PFSK-1 (cell line): ENCODE measurements at regions not wholly inside any gene's neighbourhood (a gene's known extent, or its start where the extent isn't known, plus 50 kb on each side); places are given as distances from the start of the nearest gene placed in this dataset.

Experiments
- SIN3A ChIP-seq: IDR thresholded peaks from 2 replicates; pipeline ENCODE4 v1.6.1; 2012; ENCODE audit warnings: mild to moderate bottlenecking, low read length, moderate library complexity, borderline replicate concordance; ENCODE audit not compliant: insufficient read depth
- TAF1 ChIP-seq: IDR thresholded peaks from 2 replicates; pipeline ENCODE4 v1.6.1; 2012; ENCODE audit warnings: low read length, control low read depth, borderline replicate concordance; ENCODE audit not compliant: insufficient read depth
- TF ChIP-seq, protein P1 (sequence below), 2 experiments: IDR thresholded peaks; 2 replicates each; pipeline versions ENCODE4 v1.6.1 to v1.8.0; 2011 to 2012; ENCODE audit warnings: low read depth in 2 of 2, low read length in 2 of 2, control low read depth in 1 of 2, inconsistent platforms in 1 of 2, mild to moderate bottlenecking in 1 of 2, moderate library complexity in 1 of 2; ENCODE audit not compliant: insufficient read depth in 1 of 2

DNA sequence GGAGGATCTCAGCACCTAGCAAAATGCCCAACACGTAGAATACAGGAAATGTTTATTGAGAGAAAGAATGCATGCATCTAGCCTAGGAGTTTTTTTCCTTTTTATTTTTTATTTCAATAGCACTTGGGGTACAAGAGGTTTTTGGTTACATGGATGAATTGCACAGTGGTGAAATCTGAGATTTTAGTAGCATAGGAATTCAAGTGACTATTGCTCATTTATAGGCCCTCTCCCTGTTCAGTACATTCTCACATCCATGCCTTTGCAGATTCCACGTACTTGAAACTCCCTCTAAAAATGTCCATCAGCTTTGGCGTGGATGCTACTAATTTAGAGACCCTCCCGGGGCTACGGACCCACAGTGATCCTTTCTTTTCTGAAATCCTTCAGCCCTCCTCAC is 61.7 kb upstream of the PIAS1 start:
- no peak for TF ChIP-seq SIN3A
- TF ChIP-seq, protein P1, sequence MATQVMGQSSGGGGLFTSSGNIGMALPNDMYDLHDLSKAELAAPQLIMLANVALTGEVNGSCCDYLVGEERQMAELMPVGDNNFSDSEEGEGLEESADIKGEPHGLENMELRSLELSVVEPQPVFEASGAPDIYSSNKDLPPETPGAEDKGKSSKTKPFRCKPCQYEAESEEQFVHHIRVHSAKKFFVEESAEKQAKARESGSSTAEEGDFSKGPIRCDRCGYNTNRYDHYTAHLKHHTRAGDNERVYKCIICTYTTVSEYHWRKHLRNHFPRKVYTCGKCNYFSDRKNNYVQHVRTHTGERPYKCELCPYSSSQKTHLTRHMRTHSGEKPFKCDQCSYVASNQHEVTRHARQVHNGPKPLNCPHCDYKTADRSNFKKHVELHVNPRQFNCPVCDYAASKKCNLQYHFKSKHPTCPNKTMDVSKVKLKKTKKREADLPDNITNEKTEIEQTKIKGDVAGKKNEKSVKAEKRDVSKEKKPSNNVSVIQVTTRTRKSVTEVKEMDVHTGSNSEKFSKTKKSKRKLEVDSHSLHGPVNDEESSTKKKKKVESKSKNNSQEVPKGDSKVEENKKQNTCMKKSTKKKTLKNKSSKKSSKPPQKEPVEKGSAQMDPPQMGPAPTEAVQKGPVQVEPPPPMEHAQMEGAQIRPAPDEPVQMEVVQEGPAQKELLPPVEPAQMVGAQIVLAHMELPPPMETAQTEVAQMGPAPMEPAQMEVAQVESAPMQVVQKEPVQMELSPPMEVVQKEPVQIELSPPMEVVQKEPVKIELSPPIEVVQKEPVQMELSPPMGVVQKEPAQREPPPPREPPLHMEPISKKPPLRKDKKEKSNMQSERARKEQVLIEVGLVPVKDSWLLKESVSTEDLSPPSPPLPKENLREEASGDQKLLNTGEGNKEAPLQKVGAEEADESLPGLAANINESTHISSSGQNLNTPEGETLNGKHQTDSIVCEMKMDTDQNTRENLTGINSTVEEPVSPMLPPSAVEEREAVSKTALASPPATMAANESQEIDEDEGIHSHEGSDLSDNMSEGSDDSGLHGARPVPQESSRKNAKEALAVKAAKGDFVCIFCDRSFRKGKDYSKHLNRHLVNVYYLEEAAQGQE (IDR thresholded peaks at IDR 0.05; ENCODE audit: insufficient read depth in 1 of 2, low read depth in 2 of 2, low read length in 2 of 2), result no peak
- no peak for TF ChIP-seq TAF1
